ENCODE measurements at regions not wholly inside any gene's neighbourhood (a gene's known extent, or its start where the extent isn't known, plus 50 kb on each side); places are given as distances from the start of the nearest gene placed in this dataset.

GRCh38 chr15:35857567-35858226 lies 311.7 kb upstream of the DPH6 start:
- DNase-seq (ENCODE audit: low spot score): no peak

DNA sequence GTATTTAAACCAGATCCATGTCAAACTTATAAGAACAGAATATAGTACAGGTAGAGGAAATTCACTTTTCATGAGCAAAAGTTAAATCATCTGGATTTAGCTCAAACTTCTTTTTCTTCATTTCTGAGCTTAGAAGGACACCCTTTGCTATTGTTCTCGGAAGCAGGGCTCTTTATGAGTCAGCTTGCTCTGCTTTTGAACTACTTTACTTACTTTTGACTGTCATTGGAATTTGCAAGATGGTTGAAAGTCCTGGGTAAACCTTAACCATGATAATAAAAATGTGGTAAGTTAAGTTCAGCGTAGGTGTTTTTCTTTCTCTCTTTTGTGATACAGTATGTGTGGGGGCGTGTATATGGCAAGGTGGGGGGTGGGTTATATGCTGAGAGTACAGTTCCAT lies 312.7 kb upstream of the DPH6 start:
- no peak for DNase-seq (ENCODE audit: low spot score)

DNA sequence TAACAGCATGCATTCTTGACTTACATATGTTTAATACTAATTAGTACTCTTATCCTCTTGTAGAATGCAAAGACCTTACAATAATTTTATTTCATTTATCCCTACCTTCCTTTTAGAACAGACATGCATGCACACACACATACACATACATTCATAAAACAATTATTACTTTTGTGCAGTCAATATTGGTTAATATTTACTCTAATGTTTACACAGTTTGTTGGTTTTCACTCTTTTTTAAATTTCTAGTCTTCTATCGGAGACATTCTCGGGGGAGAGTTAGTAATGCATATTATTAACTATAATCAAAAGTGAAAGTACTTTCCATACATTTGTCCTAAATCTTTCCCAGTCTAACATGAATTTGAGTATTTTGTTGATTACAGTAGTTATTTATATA lies 317.7 kb upstream of the DPH6 start:
- no peak for DNase-seq (ENCODE audit: low spot score)

DNA sequence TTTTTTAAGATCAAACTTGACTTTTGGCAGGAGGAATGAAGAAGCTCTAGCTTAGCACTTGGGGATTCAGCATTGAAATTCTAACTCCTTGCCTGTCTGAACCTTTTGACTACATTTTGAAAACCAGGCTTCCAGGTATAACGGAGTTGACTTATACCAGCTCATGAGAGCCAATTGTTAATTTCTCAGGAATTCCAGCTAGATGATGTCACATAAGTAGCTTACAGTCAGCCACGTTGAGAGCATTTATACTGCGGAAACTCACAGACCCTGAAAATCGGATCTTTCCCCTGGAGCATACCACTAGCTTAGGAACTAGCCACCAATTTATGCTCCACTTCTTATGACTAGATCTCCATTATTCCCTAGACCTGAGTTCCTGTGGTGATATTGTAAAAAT lies 321.4 kb upstream of the DPH6 start:
- no peak for DNase-seq (ENCODE audit: low spot score)

GRCh38 chr15:35871282-35871681 lies 325.3 kb upstream of the DPH6 start:
- no peak for DNase-seq (ENCODE audit: low spot score)

- no peak for DNase-seq (ENCODE audit: low spot score)
These were observed 325.8 kb upstream of the DPH6 start for GRCh38 chr15:35871812-35872211.

DNA sequence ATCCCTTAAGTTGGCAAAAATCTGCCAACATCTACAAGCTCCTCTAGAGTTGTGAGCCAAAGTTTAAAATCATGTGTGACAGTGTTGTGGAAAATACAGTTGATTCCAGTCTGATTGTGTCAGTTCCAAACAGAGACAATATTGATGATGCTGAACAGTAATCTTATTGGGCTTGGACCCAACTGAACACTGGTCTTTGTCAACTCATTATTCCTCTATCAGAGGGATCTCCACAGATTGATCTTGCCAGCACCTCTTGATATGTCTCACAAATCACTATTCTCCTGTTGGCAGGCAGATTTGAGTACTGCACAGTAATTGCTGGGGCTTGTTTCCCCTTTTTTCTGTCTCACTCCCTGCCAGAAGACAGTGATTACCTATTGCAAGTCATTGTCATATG lies 326.6 kb upstream of the DPH6 start:
- DNase-seq (ENCODE audit: low spot score): no peak

DNA sequence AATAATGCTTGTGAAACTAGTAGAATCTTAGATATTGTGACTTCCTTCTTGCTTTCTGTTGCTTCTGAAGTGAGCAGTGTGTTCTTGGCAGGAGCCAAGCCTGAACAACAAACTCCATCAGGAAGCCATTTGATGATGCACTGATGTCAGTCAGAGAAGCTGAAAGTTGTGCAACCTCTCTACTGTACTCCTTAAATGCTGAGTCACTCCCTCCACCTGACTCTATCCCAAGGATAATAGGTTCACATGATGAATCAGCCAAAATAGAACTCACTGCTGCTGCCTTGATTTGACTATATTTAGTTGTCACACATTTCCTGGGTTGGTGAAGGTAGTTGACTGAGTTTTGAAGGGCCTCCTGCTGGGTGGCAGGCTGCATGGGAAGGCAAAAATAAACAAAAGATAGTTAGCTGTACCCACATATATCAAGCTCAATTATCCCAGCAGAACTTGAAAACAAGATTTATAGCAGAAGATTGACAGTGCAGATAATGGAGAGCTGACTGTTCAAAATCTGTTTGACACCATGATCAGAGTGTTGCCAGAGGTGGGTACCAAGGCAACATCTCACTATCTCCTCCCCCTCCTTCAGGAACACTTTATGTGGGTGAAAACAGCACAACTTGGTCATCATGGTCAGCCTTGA lies 328.4 kb upstream of the DPH6 start:
- DNase-seq (ENCODE audit: low spot score): no peak

GRCh38 chr15:35876762-35877161 lies 330.8 kb upstream of the DPH6 start:
- DNase-seq (ENCODE audit: low spot score): no peak

GRCh38 chr15:35880896-35881295 lies 334.9 kb upstream of the DPH6 start:
- no peak for DNase-seq (ENCODE audit: low spot score)

GRCh38 chr15:35885870-35886269 lies 339.9 kb upstream of the DPH6 start:
- DNase-seq (ENCODE audit: low spot score): no peak

DNA sequence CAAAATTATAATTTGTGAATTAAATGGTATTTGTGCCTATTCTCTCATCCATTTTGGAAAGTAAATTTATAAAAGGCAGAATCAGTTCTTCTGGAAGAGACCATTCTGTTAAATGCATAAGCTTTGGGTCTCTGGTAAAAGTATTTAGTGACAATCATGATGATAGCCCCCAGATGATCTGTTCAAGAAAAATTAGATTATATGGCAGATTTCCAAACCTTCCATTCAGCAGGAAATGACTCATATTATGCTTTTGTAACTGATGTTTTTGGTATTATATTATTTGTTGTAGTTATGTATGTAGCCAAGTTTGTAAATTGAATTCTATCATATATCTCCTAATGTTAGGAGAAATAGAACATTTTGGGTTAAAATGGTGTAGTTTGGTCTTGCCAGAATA lies 340.8 kb upstream of the DPH6 start:
- no peak for DNase-seq (ENCODE audit: low spot score)

- no peak for DNase-seq (ENCODE audit: low spot score)
These were observed 342.9 kb upstream of the DPH6 start for GRCh38 chr15:35888815-35889214.

GRCh38 chr15:35907511-35907910 lies 361.5 kb upstream of the DPH6 start:
- no peak for DNase-seq (ENCODE audit: low spot score)

GRCh38 chr15:35909414-35909813 lies 363.4 kb upstream of the DPH6 start:
- no peak for DNase-seq (ENCODE audit: low spot score)

DNA sequence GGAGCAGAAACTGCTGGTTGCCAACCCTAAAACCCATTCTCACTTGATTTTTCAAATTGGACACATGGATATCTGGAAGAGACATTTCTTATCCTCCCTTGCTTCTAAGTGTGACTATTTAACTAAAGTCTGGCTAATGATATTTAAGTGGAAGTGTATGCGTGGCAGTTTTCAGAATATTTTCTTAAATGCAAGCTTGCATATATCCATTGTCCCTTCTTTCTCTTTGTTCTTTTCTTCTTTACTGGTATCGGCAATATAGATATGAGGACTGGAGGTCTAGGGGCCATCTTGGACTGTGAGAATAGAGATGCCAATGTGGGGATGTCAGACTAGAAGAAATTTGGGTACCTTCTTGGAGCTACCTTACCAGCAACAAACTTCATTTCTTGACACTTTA lies 364.3 kb upstream of the DPH6 start:
- DNase-seq (ENCODE audit: low spot score): no peak

DNA sequence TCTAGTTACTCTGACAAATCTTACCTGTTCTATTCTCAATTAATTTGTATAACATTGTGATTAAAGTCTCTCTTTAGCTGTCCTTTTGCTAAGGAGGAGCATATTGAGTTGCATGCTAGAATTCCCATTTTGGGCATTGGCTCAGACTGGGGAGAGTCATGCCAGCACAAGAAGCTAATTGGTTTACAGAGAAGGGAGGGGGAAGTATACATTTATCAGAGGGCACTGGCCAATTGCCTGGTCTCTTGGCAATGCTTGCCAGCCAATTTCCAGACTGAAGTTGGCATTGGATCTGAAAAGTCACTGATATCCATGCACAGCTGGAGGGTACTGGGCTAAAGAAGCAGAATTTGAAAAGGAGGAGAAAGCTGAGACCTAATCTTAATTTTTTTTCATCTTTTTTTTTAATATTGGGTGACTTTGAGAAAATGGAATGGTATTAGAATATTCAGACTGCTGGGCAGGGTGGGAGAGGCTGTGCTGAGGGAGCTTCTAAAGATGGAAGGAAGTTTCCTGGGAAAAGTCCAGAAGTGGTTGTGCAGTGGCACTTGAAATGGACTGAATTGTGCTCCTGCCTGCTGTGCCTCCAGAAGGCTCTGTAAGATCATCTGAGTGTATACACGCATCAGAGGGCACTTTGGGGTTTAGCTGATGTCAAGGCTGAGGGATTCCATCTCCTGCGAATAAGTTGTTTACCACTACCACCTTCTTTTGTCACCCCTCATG lies 365.2 kb upstream of the DPH6 start:
- no peak for DNase-seq (ENCODE audit: low spot score)

- no peak for DNase-seq (ENCODE audit: low spot score)
These were observed 366.2 kb upstream of the DPH6 start for GRCh38 chr15:35912196-35912595.

DNA sequence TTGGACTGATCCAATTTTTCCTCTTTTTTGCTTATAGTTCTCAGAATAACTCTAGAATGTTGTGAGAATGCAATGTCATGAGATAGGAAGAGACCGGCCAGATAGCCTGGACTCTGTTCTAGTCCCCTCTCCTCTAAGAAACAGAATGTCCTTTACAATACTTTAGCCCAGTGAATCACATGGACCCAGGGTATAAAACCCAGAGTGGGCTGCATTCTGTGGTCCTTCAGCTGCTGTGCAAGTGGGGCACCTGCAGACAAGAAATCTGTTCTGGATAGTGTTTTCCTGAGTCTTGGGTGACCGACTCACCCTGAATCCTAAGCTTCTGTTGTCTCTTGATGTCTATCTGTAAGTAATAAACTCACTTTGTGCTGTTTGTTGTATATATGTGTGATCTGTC lies 368.6 kb upstream of the DPH6 start:
- DNase-seq (ENCODE audit: low spot score): no peak

DNA sequence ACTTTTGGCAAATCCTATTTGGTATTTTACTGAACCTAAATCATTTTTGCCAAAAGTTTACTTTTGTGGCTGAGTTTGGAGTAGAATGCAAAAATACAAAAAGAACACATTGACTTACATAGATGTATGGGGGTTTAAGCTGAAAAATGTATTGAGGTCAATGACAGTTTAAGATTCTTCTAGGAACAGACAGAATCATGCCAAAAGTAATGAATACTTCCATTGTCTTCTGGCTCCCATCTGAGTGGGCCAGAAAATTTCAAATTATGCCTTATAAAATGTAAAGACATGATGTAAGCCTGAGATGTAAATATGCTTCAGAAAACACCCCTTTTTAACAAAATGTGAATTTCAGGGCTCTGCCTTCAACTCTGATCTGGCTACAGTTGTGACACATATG lies 375.1 kb upstream of the DPH6 start:
- no peak for DNase-seq (ENCODE audit: low spot score)

DNA sequence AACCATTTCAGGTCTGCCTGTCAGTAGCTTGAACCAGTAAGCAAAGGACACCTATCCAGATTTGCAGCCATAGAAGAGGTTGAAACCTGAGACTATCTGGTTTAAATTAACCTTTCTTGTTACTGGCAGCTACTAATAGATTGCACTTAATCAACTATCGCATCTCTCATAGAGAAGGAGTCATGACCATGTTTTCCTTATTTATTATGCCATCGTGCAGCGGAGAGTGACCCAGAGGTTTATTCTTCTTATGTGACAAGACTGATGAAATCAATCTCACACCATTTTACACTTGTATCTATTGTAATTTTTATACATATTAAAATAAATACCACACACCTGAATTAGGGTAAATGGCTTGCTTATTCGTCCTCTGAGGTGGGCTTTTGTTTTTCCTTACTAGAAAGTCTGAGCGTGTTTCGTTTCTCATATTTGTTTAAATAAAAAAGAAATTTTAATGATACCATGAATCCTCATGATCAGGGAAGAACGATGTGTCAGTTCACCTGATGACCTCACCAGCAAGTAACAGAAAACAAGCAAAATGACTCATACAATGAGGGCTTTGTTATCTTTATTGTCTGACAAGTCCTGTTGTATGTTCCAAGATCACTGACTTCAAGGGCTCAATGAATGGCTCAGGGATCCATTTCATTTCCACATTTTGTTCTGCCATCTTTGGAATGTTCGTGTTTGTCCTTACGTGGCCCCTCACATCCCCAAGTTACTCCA lies 379.5 kb upstream of the DPH6 start:
- no peak for DNase-seq (ENCODE audit: low spot score)

DNA sequence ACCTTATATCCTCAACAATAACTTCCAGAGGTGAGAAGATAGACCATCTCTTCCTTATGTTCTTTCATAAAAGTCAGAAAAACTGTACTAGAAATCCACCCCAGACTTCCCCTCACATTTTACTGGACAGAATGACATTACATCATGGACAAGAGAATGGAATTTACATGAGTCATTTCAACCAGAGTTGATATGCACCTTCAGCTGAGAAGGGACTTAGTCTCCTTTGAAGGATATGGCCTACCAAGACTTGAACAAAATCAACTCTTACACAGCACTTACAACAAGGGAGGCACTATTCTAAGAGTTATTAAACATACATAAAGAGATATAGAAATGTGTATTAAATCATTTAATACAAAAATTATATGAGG lies 380.0 kb upstream of the DPH6 start:
- DNase-seq (ENCODE audit: low spot score): no peak

- no peak for DNase-seq (ENCODE audit: low spot score)
These were observed 382.9 kb upstream of the DPH6 start for GRCh38 chr15:35928847-35929246.
